ENCODE measurements at regions not wholly inside any gene's neighbourhood (a gene's known extent, or its start where the extent isn't known, plus 50 kb on each side); places are given as distances from the start of the nearest gene placed in this dataset.

GRCh38 chr1:189939967-189940366 is 537.7 kb downstream of the BRINP3 start:
- TF ChIP-seq REST (IDR thresholded peaks at IDR 0.05) = no peak
- TF ChIP-seq RAD21 (IDR thresholded peaks at IDR 0.05) = no peak
- TF ChIP-seq MAX (IDR thresholded peaks at IDR 0.05) = no peak
- no peak for TF ChIP-seq YY1 (IDR thresholded peaks at IDR 0.05)
- no peak for TF ChIP-seq ATF3 (IDR thresholded peaks at IDR 0.05)
- no peak for TF ChIP-seq TAF1 (conservative IDR thresholded peaks at IDR 0.05)
- no peak for TF ChIP-seq FOXA2 (IDR thresholded peaks at IDR 0.05)
- TF ChIP-seq CTCF (IDR thresholded peaks at IDR 0.05; ENCODE audit: low read depth, low read length, missing input control) = no peak
- TF ChIP-seq ZBTB33 (IDR thresholded peaks at IDR 0.05) = no peak
- TF ChIP-seq HNF4G (IDR thresholded peaks at IDR 0.05) = no peak
- no peak for TF ChIP-seq JUND (IDR thresholded peaks at IDR 0.05)
- TF ChIP-seq NR2F2 (IDR thresholded peaks at IDR 0.05) = no peak
- TF ChIP-seq GABPA (IDR thresholded peaks at IDR 0.05 in 1 of 2, conservative IDR thresholded peaks at IDR 0.05 in 1 of 2) = no peak
- no peak for TF ChIP-seq EGR1 (IDR thresholded peaks at IDR 0.05; ENCODE audit: low read depth in 2 of 2)
- no peak for TF ChIP-seq HNF4A (conservative IDR thresholded peaks at IDR 0.05)
- no peak for TF ChIP-seq FOXA1 (IDR thresholded peaks at IDR 0.05)
- Histone ChIP-seq H3K9me3 (ENCODE audit: control insufficient read depth in 4 of 4, low read length in 3 of 4) (no peaks in the 10 kb centered on the region), H3K27ac (ENCODE audit: low read depth in 1 of 2, low read length in 2 of 2) (no peak overlapping the region), H3K4me3 (ENCODE audit: low read depth in 1 of 3, low read length in 3 of 3) (no peak overlapping the region), H3K36me3 (ENCODE audit: control insufficient read depth in 4 of 4, insufficient read depth in 3 of 4, low read depth in 1 of 4, low read length in 3 of 4) (no peaks in the 10 kb centered on the region), H3K27me3 (ENCODE audit: control insufficient read depth in 4 of 4, insufficient read depth in 4 of 4, low read length in 3 of 4) (no peaks in the 10 kb centered on the region), H3K9ac (ENCODE audit: low read depth in 1 of 2, low read length in 2 of 2) (no peak overlapping the region), H3K4me1 (ENCODE audit: control insufficient read depth in 4 of 4, insufficient read depth in 4 of 4, low read length in 3 of 4) (no peaks in the 10 kb centered on the region)
- WGBS = 34% methylated on average over 1 of the region's 1 CpG
- DNase-seq (ENCODE audit: low spot score) = no peak

- Histone ChIP-seq H3K9ac (ENCODE audit: low read depth in 1 of 2, low read length in 2 of 2) (no peak overlapping the region), H3K4me1 (ENCODE audit: control insufficient read depth in 4 of 4, insufficient read depth in 4 of 4, low read length in 3 of 4) (no peaks in the 10 kb centered on the region), H3K9me3 (ENCODE audit: control insufficient read depth in 4 of 4, low read length in 3 of 4) (no peaks in the 10 kb centered on the region), H3K27me3 (ENCODE audit: control insufficient read depth in 4 of 4, insufficient read depth in 4 of 4, low read length in 3 of 4) (no peaks in the 10 kb centered on the region), H3K4me3 (ENCODE audit: low read depth in 1 of 3, low read length in 3 of 3) (no peak overlapping the region), H3K36me3 (ENCODE audit: control insufficient read depth in 4 of 4, insufficient read depth in 3 of 4, low read depth in 1 of 4, low read length in 3 of 4) (no peaks in the 10 kb centered on the region), H3K27ac (ENCODE audit: low read depth in 1 of 2, low read length in 2 of 2) (no peak overlapping the region)
- 75% methylated on average over 1 of the region's 1 CpG for WGBS
- DNase-seq (ENCODE audit: low spot score) = no peak
- no peak for TF ChIP-seq ATF3 (IDR thresholded peaks at IDR 0.05)
- TF ChIP-seq REST (IDR thresholded peaks at IDR 0.05) = no peak
- no peak for TF ChIP-seq MAX (IDR thresholded peaks at IDR 0.05)
- TF ChIP-seq FOXA1 (IDR thresholded peaks at IDR 0.05) = no peak
- no peak for TF ChIP-seq CTCF (IDR thresholded peaks at IDR 0.05; ENCODE audit: low read depth, low read length, missing input control)
Measured at GRCh38 chr1:189941922-189942321, 535.7 kb downstream of the BRINP3 start.

Measured in liver (tissue), 8 donors.